ENCODE measurements at regions not wholly inside any gene's neighbourhood (a gene's known extent, or its start where the extent isn't known, plus 50 kb on each side); places are given as distances from the start of the nearest gene placed in this dataset.

DNA sequence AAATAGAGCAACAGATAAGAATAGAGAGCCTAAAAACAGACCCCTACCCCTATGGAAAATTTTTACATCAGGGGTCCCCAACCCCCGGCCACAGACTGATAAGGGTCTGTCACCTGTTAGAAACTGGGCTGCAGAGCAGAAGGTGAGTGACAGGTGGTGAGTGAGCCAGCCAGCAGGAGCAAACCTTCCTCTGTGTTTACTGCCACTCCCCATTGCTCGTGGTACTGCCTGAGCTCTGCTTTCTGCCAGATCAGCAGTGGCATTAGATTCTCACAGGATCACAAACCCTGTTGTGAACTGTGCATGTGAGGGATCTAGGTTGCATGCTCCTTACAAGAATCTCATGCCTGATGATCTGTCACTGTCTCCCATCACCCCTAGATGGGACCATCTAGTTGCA is 174.1 kb downstream of the FOXD2 start:
- no peaks in the 10 kb centered on the region for H3K4me1 Mint-ChIP-seq (ENCODE audit: low read depth)
- H3K4me3 Mint-ChIP-seq: no peak overlapping the region
- H3K36me3 Mint-ChIP-seq (ENCODE audit: low read depth): no peaks in the 10 kb centered on the region
- no peak overlapping the region for H3K27ac Mint-ChIP-seq
- H3K9me3 Mint-ChIP-seq: peaks cover 6% of the 10 kb centered on the region
- H3K27me3 Mint-ChIP-seq: peaks cover 27% of the 10 kb centered on the region

DNA sequence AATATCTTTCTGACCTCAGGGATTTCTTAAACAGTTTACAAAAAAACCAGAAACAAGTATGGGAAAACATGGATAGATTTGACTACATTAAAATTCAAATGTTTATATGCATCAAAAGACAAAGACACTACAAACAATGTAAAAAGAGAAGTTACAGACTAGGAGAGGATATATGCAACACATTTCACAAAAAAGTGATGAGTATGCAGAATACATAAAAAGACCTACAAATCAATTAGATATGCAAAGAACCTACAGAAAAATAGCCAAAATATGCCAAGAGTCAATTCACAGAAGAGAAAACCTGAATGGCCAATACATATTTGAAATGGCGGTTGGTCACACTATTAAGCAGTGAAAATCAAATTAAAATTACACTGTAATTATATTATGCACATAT is 175.0 kb downstream of the FOXD2 start:
- Mint-ChIP-seq H3K27ac (no peak overlapping the region), H3K4me3 (no peak overlapping the region), H3K4me1 (ENCODE audit: low read depth) (no peaks in the 10 kb centered on the region), H3K36me3 (ENCODE audit: low read depth) (no peaks in the 10 kb centered on the region), H3K27me3 (peaks cover 33% of the 10 kb centered on the region), H3K9me3 (peaks cover 6% of the 10 kb centered on the region)

DNA sequence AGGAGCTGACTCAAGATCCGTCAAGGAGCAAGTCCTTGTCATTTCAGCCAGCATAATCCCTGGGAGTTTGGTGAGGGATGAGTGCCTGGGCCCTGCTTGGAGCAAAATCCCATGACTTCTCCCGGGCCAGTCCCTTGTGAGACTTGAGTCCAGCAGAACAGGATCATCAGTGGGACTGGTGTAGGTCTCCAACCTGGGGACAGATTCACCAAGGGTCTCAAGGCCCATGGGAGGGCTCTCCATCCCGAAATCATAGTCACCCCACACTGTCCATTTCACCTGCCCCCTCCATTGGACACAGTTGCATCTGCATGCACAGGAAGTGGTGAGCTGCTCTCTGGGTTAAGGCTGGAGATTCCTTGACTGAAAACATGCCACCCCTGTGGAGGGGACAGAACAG is 178.2 kb downstream of the FOXD2 start:
- no peaks in the 10 kb centered on the region for H3K9me3 Mint-ChIP-seq

DNA sequence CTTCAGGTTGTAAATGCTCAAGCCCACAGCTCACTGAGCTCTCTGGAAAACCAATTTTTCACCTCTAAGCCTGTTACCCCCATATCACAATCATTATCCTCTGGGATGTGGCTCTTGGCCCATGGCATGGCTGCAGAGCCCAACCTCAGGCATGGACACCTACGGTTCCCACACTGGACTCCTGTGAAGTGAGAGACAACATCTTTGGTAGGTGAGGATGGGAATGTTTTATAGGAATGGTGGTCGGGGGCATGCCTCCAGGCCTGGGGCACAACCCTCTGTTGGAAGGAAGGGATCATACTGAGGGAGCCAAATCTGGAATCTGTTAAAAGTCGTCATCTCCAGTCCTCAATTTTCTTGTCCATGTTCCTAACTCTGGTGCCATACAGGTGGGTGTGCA is 179.1 kb downstream of the FOXD2 start:
- Mint-ChIP-seq H3K27me3 (peaks cover 14% of the 10 kb centered on the region), H3K9me3 (no peaks in the 10 kb centered on the region), H3K36me3 (ENCODE audit: low read depth) (no peaks in the 10 kb centered on the region), H3K27ac (no peak overlapping the region), H3K4me3 (no peak overlapping the region), H3K4me1 (ENCODE audit: low read depth) (no peaks in the 10 kb centered on the region)

More for the DNA sequence above, 178.2 kb downstream of the FOXD2 start:
- Mint-ChIP-seq H3K36me3 (ENCODE audit: low read depth) (no peaks in the 10 kb centered on the region), H3K4me1 (ENCODE audit: low read depth) (no peaks in the 10 kb centered on the region), H3K27ac (no peak overlapping the region), H3K4me3 (no peak overlapping the region), H3K27me3 (peaks cover 19% of the 10 kb centered on the region)

GRCh38 chr1:47617381-47618221 is 179.8 kb downstream of the FOXD2 start:
- no peaks in the 10 kb centered on the region for H3K4me1 Mint-ChIP-seq (ENCODE audit: low read depth)
- no peak overlapping the region for H3K4me3 Mint-ChIP-seq
- H3K27me3 Mint-ChIP-seq: peaks cover 14% of the 10 kb centered on the region
- H3K9me3 Mint-ChIP-seq: no peaks in the 10 kb centered on the region
- H3K36me3 Mint-ChIP-seq (ENCODE audit: low read depth): no peaks in the 10 kb centered on the region
- no peak overlapping the region for H3K27ac Mint-ChIP-seq

DNA sequence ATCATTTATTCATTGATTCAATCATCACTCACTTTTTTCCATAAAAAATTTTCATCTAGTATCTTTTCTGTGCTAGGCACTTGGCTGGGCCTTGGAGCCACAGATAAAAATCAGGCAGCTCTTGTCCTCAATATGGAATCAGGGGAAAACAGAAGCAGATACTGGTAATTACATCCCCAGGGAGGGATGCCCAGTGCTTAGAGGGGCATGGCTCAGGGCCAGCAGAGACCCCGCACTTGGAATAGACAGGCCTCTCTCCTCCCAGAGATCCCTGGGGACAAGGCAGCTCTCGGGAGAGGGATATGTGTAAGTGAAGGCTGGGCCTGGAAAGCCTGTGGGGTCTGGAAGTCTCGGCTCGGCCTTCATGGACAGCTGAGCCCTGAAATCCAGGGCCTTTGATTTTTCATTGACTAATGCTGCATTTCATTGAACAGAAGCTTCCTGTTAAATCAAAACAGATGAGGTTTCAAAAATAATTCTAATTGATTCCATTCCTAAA is 180.4 kb downstream of the FOXD2 start:
- Mint-ChIP-seq H3K4me1 (ENCODE audit: low read depth) (no peaks in the 10 kb centered on the region), H3K4me3 (no peak overlapping the region), H3K36me3 (ENCODE audit: low read depth) (no peaks in the 10 kb centered on the region), H3K9me3 (no peaks in the 10 kb centered on the region), H3K27ac (no peak overlapping the region), H3K27me3 (peaks cover 14% of the 10 kb centered on the region)

DNA sequence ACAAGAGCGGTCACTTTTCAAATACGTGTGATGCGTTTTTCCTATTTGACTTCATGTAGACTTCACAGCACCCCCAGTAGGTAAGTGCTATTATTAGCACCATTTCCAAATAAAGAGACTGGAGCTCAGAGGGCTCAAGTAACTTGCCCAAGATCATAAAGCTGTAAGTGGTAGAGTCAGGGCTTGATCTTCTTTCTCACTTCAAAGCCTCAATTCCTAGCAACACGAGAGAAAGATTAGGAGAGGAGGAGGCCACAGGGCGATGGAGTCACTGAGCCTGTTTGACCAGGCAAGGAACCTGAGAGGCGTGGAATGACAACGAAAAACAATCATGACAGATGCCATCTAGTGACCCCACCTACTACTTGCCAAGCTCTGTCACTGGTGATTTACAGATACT is 181.0 kb downstream of the FOXD2 start:
- no peaks in the 10 kb centered on the region for H3K36me3 Mint-ChIP-seq (ENCODE audit: low read depth)
- no peaks in the 10 kb centered on the region for H3K9me3 Mint-ChIP-seq
- peaks cover 12% of the 10 kb centered on the region for H3K27me3 Mint-ChIP-seq
- H3K4me3 Mint-ChIP-seq: no peak overlapping the region
- H3K4me1 Mint-ChIP-seq (ENCODE audit: low read depth): no peaks in the 10 kb centered on the region
- no peak overlapping the region for H3K27ac Mint-ChIP-seq

- H3K27me3 Mint-ChIP-seq: peaks cover 6% of the 10 kb centered on the region
- no peaks in the 10 kb centered on the region for H3K4me1 Mint-ChIP-seq (ENCODE audit: low read depth)
- no peaks in the 10 kb centered on the region for H3K9me3 Mint-ChIP-seq
- H3K27ac Mint-ChIP-seq: no peak overlapping the region
- H3K4me3 Mint-ChIP-seq: no peak overlapping the region
- H3K36me3 Mint-ChIP-seq (ENCODE audit: low read depth): no peaks in the 10 kb centered on the region
Measured at GRCh38 chr1:47621483-47621882, 183.6 kb downstream of the FOXD2 start.

GRCh38 chr1:47621977-47622376 is 184.1 kb downstream of the FOXD2 start:
- peaks cover 10% of the 10 kb centered on the region for H3K27me3 Mint-ChIP-seq
- H3K4me1 Mint-ChIP-seq (ENCODE audit: low read depth): no peaks in the 10 kb centered on the region

DNA sequence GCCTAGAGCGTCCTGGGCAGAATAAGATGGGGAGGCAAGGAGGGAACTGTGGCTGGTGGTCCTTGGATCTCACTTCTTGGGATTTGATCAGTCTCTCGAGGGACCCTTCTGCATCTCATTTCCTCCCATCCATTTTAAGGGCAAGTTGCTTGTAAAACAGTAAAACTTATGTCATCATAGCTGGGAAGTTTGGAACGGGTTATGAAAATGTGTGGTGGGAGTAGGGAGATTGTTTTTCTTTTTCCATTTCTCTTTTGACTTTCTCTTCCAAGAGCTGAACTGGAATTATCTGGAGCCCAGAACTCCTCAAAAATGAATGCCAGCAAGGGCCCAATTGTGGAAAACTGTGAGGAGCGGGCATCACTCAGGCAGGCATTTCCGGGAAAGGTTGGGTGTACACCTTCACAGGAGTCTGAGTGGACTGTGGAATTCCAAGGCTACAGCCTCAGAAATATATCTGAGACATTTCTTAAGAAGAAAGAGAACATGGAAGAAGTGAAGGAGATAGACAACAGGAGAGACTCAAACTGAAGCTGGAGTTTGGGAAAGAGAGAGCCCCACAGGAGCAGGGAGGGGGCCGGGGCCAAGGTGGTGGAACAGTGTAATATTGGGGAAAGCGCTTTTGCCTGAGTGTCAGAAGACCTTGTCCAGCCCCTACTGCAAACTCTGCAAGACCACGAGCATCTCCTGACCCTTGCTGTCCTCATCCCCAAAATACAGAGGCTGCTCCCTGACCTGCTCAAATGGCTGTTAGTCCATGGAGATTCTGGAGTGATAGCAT is 185.1 kb downstream of the FOXD2 start:
- H3K4me1 Mint-ChIP-seq (ENCODE audit: low read depth): no peaks in the 10 kb centered on the region
- H3K4me3 Mint-ChIP-seq: no peak overlapping the region
- H3K9me3 Mint-ChIP-seq: no peaks in the 10 kb centered on the region
- peaks cover 6% of the 10 kb centered on the region for H3K27me3 Mint-ChIP-seq
- H3K27ac Mint-ChIP-seq: no peak overlapping the region
- H3K36me3 Mint-ChIP-seq (ENCODE audit: low read depth): no peaks in the 10 kb centered on the region

More at GRCh38 chr1:47621977-47622376, 184.1 kb downstream of the FOXD2 start:
- H3K27ac Mint-ChIP-seq: no peak overlapping the region
- H3K4me3 Mint-ChIP-seq: no peak overlapping the region
- H3K9me3 Mint-ChIP-seq: no peaks in the 10 kb centered on the region
- no peaks in the 10 kb centered on the region for H3K36me3 Mint-ChIP-seq (ENCODE audit: low read depth)

DNA sequence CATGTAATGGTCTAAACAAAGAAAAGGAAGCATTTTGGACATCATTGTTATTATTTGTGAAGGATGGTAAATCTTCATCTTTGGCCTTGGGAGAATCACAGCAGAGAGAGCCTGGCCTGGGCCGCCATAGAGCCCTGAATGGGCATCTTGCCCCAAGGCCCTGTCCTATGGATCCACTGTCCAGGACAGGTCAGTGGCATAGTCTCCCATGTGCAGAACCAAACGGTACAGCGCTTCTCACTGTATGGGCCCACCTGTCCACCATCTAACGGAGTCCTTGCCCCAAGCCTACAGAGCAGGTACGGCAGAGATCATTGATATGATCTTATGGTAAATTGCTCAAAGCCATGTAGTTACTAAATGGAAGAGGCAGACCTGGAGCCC is 185.7 kb downstream of the FOXD2 start:
- H3K4me1 Mint-ChIP-seq (ENCODE audit: low read depth): no peaks in the 10 kb centered on the region
- no peaks in the 10 kb centered on the region for H3K36me3 Mint-ChIP-seq (ENCODE audit: low read depth)
- no peak overlapping the region for H3K4me3 Mint-ChIP-seq
- H3K27ac Mint-ChIP-seq: no peak overlapping the region
- H3K9me3 Mint-ChIP-seq: no peaks in the 10 kb centered on the region
- H3K27me3 Mint-ChIP-seq: peaks cover 6% of the 10 kb centered on the region

DNA sequence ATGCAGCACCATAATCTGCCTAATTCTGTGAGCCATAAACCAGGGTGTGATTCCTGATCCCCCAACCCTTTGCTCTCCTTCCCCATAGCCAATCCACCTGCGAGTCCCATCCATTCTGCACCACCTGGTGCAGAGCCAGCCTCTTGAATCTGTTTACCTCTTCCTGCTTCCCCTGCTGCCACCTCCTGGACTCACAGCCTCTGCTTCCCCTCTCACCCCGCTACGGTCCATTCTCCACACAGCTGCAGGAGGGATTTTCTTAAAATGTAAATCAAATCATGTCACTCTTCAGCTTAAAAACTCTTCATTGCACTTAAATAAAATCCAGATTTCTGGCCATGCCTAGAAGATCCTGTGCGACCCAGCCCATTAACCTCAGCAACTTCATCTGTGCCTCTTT is 186.7 kb downstream of the FOXD2 start:
- Mint-ChIP-seq H3K4me1 (ENCODE audit: low read depth) (no peaks in the 10 kb centered on the region), H3K27ac (no peak overlapping the region), H3K36me3 (ENCODE audit: low read depth) (no peaks in the 10 kb centered on the region), H3K9me3 (no peaks in the 10 kb centered on the region), H3K27me3 (peaks cover 6% of the 10 kb centered on the region), H3K4me3 (no peak overlapping the region)

- H3K9me3 Mint-ChIP-seq: no peaks in the 10 kb centered on the region
- H3K4me3 Mint-ChIP-seq: no peak overlapping the region
- no peaks in the 10 kb centered on the region for H3K4me1 Mint-ChIP-seq (ENCODE audit: low read depth)
- no peak overlapping the region for H3K27ac Mint-ChIP-seq
- H3K27me3 Mint-ChIP-seq: peaks cover 6% of the 10 kb centered on the region
- H3K36me3 Mint-ChIP-seq (ENCODE audit: low read depth): no peaks in the 10 kb centered on the region
Measured at GRCh38 chr1:47627016-47627415, 189.2 kb downstream of the FOXD2 start.

DNA sequence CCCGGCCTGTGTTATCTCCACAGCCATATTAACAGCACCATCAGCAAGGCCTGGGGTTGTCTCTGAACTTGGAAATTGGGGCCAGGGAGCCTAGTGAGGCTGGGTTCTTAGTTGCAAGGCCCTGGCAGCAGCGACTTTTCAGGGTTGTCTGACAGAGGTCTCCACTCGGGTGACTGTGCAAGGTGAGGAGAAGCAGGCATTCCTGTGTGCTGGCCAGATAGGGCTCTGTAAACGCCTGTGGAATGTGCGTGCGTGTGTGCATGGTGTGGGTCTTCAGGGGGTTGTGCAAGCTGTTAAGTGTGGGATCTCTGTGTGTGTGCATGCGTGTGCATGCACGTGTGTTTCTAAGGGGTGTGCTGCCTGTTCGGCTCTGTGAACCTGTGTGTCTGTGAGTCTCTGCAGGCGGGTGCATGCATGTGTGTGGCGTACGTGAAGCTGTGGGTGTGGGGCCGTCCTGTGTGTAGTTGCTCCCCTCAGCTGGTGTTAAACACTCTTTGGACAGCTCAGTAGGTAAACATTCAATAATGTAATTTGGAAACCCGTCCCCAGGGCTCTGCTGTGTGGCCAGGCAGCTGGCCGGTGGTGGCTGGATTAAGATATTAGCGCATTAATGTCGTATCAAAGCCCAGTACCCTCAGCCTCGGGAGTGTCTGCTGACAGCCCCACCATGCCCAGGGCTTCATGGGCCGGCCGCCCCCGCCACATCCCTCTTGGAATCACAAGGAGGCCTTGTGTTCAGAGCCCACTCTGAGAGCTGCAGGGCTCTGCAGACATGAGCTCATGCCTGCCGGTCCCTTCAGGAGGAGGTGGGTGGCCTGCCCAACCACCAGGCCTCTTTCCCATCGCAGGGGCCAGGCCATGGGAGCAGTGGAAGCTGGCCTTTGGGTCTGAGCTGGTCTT is 189.9 kb downstream of the FOXD2 start:
- H3K36me3 Mint-ChIP-seq (ENCODE audit: low read depth): no peaks in the 10 kb centered on the region
- no peaks in the 10 kb centered on the region for H3K9me3 Mint-ChIP-seq
- no peak overlapping the region for H3K27ac Mint-ChIP-seq
- no peak overlapping the region for H3K4me3 Mint-ChIP-seq
- H3K4me1 Mint-ChIP-seq (ENCODE audit: low read depth): no peaks in the 10 kb centered on the region
- H3K27me3 Mint-ChIP-seq: peaks cover 6% of the 10 kb centered on the region

Data from stimulated activated naive CD8-positive, alpha-beta T cell treated with anti-CD3 and anti-CD28 coated beads, Interleukin-15, Interleukin-2, amounts not matched to agents 100 ng/mL and 50 ng/mL, for 24 hours (primary cell).